ENCODE measurements at regions not wholly inside any gene's neighbourhood (a gene's known extent, or its start where the extent isn't known, plus 50 kb on each side); places are given as distances from the start of the nearest gene placed in this dataset.

DNA sequence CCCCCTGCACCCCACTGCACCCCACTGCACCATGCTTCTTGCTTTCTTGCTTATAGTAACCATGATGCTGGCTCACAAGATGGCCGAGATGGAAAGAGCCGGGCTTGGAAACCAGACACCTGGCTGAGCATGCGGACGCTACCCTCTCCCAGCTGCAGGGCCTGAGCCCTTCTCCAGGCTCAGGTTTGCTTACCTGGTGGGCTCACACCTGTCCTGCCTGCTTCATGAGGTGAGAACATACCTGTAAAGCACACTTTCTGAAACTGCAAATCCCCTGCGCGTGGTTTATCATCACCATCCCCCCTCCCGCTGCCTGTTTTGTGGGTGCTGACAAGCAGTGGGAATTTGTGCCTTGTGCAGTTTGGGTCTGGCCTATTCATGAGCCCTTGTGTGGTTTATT is 302.7 kb downstream of the GLRX3 start:
- H3K4me3 ChIP-seq (replicated peaks; ENCODE audit: low read depth, low read length) = no peak overlapping the region
- no peak for DNase-seq (ENCODE audit: extremely low read depth, insufficient read length)
- no peaks in the 10 kb centered on the region for H3K36me3 ChIP-seq (ENCODE audit: control insufficient read depth, insufficient read depth, low read length)
- TF ChIP-seq, protein P1, sequence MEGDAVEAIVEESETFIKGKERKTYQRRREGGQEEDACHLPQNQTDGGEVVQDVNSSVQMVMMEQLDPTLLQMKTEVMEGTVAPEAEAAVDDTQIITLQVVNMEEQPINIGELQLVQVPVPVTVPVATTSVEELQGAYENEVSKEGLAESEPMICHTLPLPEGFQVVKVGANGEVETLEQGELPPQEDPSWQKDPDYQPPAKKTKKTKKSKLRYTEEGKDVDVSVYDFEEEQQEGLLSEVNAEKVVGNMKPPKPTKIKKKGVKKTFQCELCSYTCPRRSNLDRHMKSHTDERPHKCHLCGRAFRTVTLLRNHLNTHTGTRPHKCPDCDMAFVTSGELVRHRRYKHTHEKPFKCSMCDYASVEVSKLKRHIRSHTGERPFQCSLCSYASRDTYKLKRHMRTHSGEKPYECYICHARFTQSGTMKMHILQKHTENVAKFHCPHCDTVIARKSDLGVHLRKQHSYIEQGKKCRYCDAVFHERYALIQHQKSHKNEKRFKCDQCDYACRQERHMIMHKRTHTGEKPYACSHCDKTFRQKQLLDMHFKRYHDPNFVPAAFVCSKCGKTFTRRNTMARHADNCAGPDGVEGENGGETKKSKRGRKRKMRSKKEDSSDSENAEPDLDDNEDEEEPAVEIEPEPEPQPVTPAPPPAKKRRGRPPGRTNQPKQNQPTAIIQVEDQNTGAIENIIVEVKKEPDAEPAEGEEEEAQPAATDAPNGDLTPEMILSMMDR (IDR thresholded peaks at IDR 0.05; ENCODE audit: insufficient read depth, low read length, poor library complexity, severe bottlenecking) = no peak
- no peaks in the 10 kb centered on the region for H3K27me3 ChIP-seq (replicated peaks; ENCODE audit: control insufficient read depth, insufficient read depth, low read length)

DNA sequence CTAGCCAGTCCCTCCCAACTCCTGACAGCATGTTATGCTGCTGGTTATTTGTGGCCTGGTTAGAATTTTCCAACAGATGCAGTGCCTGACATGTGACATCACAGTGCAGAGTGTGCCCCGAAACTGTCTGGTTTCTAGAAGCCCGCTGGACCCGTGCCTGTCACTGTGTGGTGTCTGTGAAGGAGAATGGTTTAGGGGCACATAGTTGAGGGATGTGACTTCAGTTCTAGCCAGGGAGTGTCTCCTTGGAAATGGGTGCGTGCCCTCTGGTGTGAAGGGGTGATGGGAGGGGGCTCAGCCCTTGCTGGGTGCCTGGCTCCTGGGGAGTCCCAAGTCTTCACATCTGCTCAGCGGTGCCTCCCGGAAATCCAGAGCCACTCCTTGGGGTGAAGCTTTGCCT is 303.6 kb downstream of the GLRX3 start:
- TF ChIP-seq, protein P1 (IDR thresholded peaks at IDR 0.05; ENCODE audit: insufficient read depth, low read length, poor library complexity, severe bottlenecking) = no peak
- Histone ChIP-seq H3K27me3 (replicated peaks; ENCODE audit: control insufficient read depth, insufficient read depth, low read length) (no peaks in the 10 kb centered on the region), H3K4me3 (replicated peaks; ENCODE audit: low read depth, low read length) (no peak overlapping the region), H3K36me3 (ENCODE audit: control insufficient read depth, insufficient read depth, low read length) (no peaks in the 10 kb centered on the region)
- no peak for DNase-seq (ENCODE audit: extremely low read depth, insufficient read length)

DNA sequence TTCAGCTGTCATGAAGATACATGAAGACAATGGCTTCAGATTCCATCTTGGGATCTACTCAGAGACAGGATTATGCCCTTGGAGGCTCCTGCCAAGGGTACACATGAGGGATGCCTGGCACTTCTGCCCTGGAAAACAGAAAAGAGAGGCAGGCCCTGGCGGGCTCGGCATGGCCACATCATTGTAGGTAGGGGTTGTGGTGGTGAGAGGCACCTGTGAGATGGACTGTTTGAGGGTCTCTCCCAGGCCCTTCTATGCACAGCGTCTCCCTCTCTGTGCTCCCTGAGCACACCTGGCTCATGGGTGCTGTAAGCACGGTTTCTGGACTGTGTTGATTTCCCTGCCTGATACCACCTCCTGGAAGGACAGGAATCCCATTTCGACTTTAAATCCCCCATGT is 304.3 kb downstream of the GLRX3 start:
- Histone ChIP-seq H3K36me3 (ENCODE audit: control insufficient read depth, insufficient read depth, low read length) (no peaks in the 10 kb centered on the region), H3K27me3 (replicated peaks; ENCODE audit: control insufficient read depth, insufficient read depth, low read length) (no peaks in the 10 kb centered on the region), H3K4me3 (replicated peaks; ENCODE audit: low read depth, low read length) (no peak overlapping the region)
- DNase-seq (ENCODE audit: extremely low read depth, insufficient read length) = no peak
- TF ChIP-seq, protein P1 (IDR thresholded peaks at IDR 0.05; ENCODE audit: insufficient read depth, low read length, poor library complexity, severe bottlenecking) = no peak

DNA sequence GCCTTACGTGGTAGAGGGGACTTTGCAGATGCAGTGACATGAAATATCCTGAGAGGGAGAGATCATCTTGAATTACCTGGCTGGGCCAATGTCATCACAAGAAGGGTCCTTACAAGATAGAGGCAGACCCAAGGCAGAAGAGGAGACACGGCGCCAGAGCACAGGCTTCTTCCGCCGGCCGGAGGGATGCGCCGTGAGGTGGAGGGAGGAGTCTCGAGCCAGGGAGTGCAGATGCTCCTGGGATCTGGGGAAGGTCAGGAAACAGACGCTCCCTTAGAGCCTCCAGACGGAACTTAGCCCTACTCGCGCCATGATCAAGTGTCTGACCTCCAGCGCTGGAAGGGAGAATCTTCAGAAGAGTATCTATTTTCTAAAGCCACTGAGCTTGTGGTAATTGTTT is 304.8 kb downstream of the GLRX3 start:
- no peaks in the 10 kb centered on the region for H3K36me3 ChIP-seq (ENCODE audit: control insufficient read depth, insufficient read depth, low read length)
- TF ChIP-seq, protein P1 (IDR thresholded peaks at IDR 0.05; ENCODE audit: insufficient read depth, low read length, poor library complexity, severe bottlenecking) = no peak
- no peak for DNase-seq (ENCODE audit: extremely low read depth, insufficient read length)

DNA sequence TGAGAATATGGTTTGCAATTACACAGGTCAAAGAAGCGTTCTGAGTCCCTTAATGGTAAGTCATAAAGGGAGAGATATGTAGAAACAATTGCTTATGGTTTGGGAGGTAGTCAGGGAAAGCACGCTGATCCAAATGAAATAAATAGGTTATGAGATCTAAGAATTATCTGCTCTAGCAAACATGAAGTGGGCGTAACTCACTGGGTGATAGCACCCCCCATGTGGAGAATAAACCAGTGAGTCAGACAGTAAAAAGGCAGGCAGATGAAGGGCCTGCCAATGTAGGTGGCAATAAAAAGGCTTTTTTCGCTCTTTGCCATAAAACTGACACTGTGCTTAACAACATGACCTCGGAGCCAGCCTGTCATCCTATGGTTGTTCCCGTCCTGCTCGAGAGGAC is 306.9 kb downstream of the GLRX3 start:
- H3K27me3 ChIP-seq (replicated peaks; ENCODE audit: control insufficient read depth, insufficient read depth, low read length) = no peaks in the 10 kb centered on the region
- no peak overlapping the region for H3K4me3 ChIP-seq (replicated peaks; ENCODE audit: low read depth, low read length)
- H3K36me3 ChIP-seq (ENCODE audit: control insufficient read depth, insufficient read depth, low read length) = no peaks in the 10 kb centered on the region
- no peak for DNase-seq (ENCODE audit: extremely low read depth, insufficient read length)
- TF ChIP-seq, protein P1 (IDR thresholded peaks at IDR 0.05; ENCODE audit: insufficient read depth, low read length, poor library complexity, severe bottlenecking) = no peak

More for the DNA sequence above, 304.8 kb downstream of the GLRX3 start:
- Histone ChIP-seq H3K27me3 (replicated peaks; ENCODE audit: control insufficient read depth, insufficient read depth, low read length) (no peaks in the 10 kb centered on the region), H3K4me3 (replicated peaks; ENCODE audit: low read depth, low read length) (no peak overlapping the region)

DNA sequence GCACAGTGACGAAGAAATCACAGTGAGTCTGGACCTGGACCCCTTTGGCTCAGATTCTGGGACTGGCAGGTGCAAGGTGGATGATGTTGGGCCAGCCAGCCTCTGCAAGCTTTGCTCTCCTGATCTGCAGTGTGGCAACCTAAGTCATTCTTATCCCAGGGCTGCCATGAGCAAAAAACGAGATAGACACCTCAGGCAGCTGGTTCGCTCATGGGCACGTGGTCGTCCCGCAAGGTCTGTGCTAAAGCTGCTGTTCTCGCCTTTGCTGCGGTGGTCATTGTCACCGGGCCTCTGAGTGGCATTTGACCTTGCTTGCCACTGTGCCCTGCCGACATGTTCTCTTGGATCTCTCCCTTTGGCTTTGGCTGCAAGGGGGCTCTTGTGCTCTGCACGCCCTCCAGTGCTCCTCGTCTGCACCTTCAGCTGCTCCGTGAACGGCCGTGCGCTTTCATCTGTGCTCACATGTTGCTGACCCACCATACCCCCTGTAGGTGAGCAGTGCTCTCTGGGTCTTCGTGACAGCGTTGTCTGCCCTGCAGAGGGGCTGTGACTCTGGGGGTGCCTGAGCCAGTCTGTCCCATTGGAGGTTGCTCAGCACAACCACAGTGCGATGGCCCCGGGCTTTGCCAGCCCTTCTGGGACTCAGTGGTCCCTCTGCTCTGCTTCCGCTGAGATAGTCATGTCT is 317.0 kb downstream of the GLRX3 start:
- no peak for DNase-seq (ENCODE audit: extremely low read depth, insufficient read length)
- TF ChIP-seq, protein P1 (IDR thresholded peaks at IDR 0.05; ENCODE audit: insufficient read depth, low read length, poor library complexity, severe bottlenecking) = no peak
- Histone ChIP-seq H3K27me3 (replicated peaks; ENCODE audit: control insufficient read depth, insufficient read depth, low read length) (no peaks in the 10 kb centered on the region), H3K36me3 (ENCODE audit: control insufficient read depth, insufficient read depth, low read length) (no peaks in the 10 kb centered on the region), H3K4me3 (replicated peaks; ENCODE audit: low read depth, low read length) (no peak overlapping the region)
